GM12878 (cell line): ENCODE measurements at regions not wholly inside any gene's neighbourhood (a gene's known extent, or its start where the extent isn't known, plus 50 kb on each side); places are given as distances from the start of the nearest gene placed in this dataset.

ENCODE experiments used
- ATAC-seq: fragments of 200-7000 bp; cut with Tn5 transposase; 3 replicates; pipeline ENCODE4 v1.9.1; 2020; ENCODE audit warnings: mild to moderate bottlenecking, moderate library complexity
- BruUV-seq: library from RNA; stranded (reverse); fragments of 400-500 nt; replicated peaks from 2 replicates; lab custom pipeline; 2021; lab: Mats Ljungman, UMichigan
- CTCF ChIA-PET: fragments of 300-600 bp; sonication (Branson Sonifier 250); formaldehyde crosslinking; extraction: SDS; loops from one replicate; lab custom pipeline; 2021; ENCODE audit warnings: inconsistent platforms; lab: Yijun Ruan, JAX
- POLR2A ChIA-PET: fragments of 350-600 bp; formaldehyde crosslinking; extraction: SDS; loops from one replicate; lab custom pipeline; 2021; ENCODE audit warnings: inconsistent platforms; lab: Charles Lee
- RAD21 ChIA-PET: fragments of 300-600 bp; sonication (Branson Sonifier 250); formaldehyde crosslinking; loops from one replicate; lab custom pipeline; 2023; ENCODE audit warnings: antibody characterized with exemption; ENCODE audit not compliant: unreplicated experiment; lab: Charles Lee
- SMC1A ChIA-PET: fragments of 300-600 bp; sonication (Branson Sonifier 250); formaldehyde crosslinking; loops from one replicate; lab custom pipeline; 2023; ENCODE audit not compliant: unreplicated experiment, uncharacterized antibody; lab: Charles Lee
- DNase-seq: peaks from one replicate; pipeline ENCODE4 v3.0.0-alpha.2; 2011; ENCODE audit warnings: low read depth, low spot score
- FAIRE-seq: peaks from 3 replicates; lab custom pipeline; 2011; peaks lifted over from hg19 to GRCh38; lab: Jason Lieb, UNC
- H2AFZ ChIP-seq: 2 replicates; pipeline ENCODE4 v1.6.0; 2011; ENCODE audit warnings: low read depth, low read length, control low read depth; ENCODE audit not compliant: control insufficient read depth
- H3K27ac ChIP-seq: 2 replicates; pipeline ENCODE4 v1.5.1; 2011; ENCODE audit warnings: control low read depth; ENCODE audit not compliant: control insufficient read depth, insufficient read depth
- H3K27me3 ChIP-seq, 2 experiments: replicated peaks in 1 of 2; 2 replicates each; pipeline versions ENCODE4 v1.6.0 to v1.6.1; 2011; ENCODE audit warnings: low read length in 1 of 2; ENCODE audit not compliant: control insufficient read depth in 2 of 2, insufficient read depth in 2 of 2
- H3K36me3 ChIP-seq, 2 experiments: 2 replicates each; pipeline ENCODE4 v1.5.1; 2011; ENCODE audit warnings: low read length in 1 of 2; ENCODE audit not compliant: control insufficient read depth in 2 of 2, insufficient read depth in 2 of 2
- H3K4me1 ChIP-seq: 2 replicates; pipeline ENCODE4 v1.6.1; 2011; ENCODE audit warnings: mild to moderate bottlenecking, low read length, moderate library complexity, mixed read lengths; ENCODE audit not compliant: control insufficient read depth, insufficient read depth
- H3K4me2 ChIP-seq: 2 replicates; pipeline ENCODE4 v1.6.0; 2011; ENCODE audit warnings: control low read depth; ENCODE audit not compliant: control insufficient read depth, insufficient read depth
- H3K4me3 ChIP-seq: fragments of 200-600 bp; sonication (generic); 2 replicates; pipeline ENCODE4 v1.5.1; 2016
- H3K79me2 ChIP-seq: 2 replicates; pipeline ENCODE4 v1.6.0; 2011; ENCODE audit warnings: low read length; ENCODE audit not compliant: control insufficient read depth, insufficient read depth
- H3K9ac ChIP-seq: 2 replicates; pipeline ENCODE4 v1.8.0; 2011; ENCODE audit warnings: low read length, control low read depth, mixed read lengths; ENCODE audit not compliant: control insufficient read depth, insufficient read depth
- H3K9me3 ChIP-seq: replicated peaks from 3 replicates; pipeline ENCODE4 v1.5.1; 2011; ENCODE audit warnings: mild to moderate bottlenecking, low read length; ENCODE audit not compliant: control insufficient read depth, insufficient read depth
- H4K20me1 ChIP-seq: 2 replicates; pipeline ENCODE4 v1.6.0; 2011; ENCODE audit not compliant: control insufficient read depth, insufficient read depth
- ATF7 ChIP-seq: fragments of 450-650 bp; IDR thresholded peaks from 2 replicates; pipeline ENCODE4 v1.6.1; 2016; ENCODE audit warnings: low read depth, mild to moderate bottlenecking
- HCFC1 ChIP-seq: fragments of 150-350 bp; IDR thresholded peaks from 2 replicates; pipeline ENCODE4 v1.6.1; 2014; ENCODE audit warnings: low read length
- HSF1 ChIP-seq: fragments of 150-350 bp; IDR thresholded peaks from 2 replicates; pipeline ENCODE4 v1.6.1; 2014; ENCODE audit warnings: mild to moderate bottlenecking, low read depth, low read length
- JUNB ChIP-seq: IDR thresholded peaks from 2 replicates; pipeline ENCODE4 v1.6.1; 2016; ENCODE audit warnings: antibody characterized with exemption, mild to moderate bottlenecking
- MXI1 ChIP-seq: fragments of 150-350 bp; IDR thresholded peaks from 2 replicates; pipeline ENCODE4 v1.6.1; 2011; ENCODE audit warnings: low read depth, mild to moderate bottlenecking, inconsistent platforms, low read length, improper control_type of control experiment
- SUZ12 ChIP-seq: fragments of 200-600 bp; sonication (generic); IDR thresholded peaks from one replicate; pipeline ENCODE4 v1.6.1; 2018; ENCODE audit warnings: antibody characterized with exemption, mild to moderate bottlenecking; ENCODE audit not compliant: unreplicated experiment
- ZNF217 ChIP-seq: fragments of 450-650 bp; IDR thresholded peaks from 2 replicates; pipeline ENCODE4 v1.6.1; 2017; ENCODE audit warnings: antibody characterized with exemption, mild to moderate bottlenecking
- WGBS: methylation state at CpG from one replicate; pipeline ENCODE4 v1.1.6; 2016; ENCODE audit warnings: low lambda C conversion rate; ENCODE audit not compliant: insufficient replicate concordance, insufficient coverage; ENCODE audit errors: missing lambda C conversion rate; 5-methylcytosine and 5-hydroxymethylcytosine counted together
- in situ Hi-C: fragments of 300-500 bp; cut with MboI; formaldehyde crosslinking; loops from 9 replicates; pipeline ENCODE4 v1.14.3; 2018; ENCODE audit warnings: mixed read lengths
- intact Hi-C: fragments of 100-400 bp; cut with micrococcal nuclease; formaldehyde crosslinking; loops from one replicate; pipeline ENCODE4 v1.14.2; 2022; ENCODE audit not compliant: unreplicated experiment
- TF ChIP-seq, protein P1 (sequence below): fragments of 450-650 bp; formaldehyde crosslinking; IDR thresholded peaks from 2 replicates; pipeline ENCODE4 v1.4.0; 2022; ENCODE audit warnings: mild to moderate bottlenecking, moderate library complexity
- TF ChIP-seq, protein P2 (sequence below): IDR thresholded peaks from 2 replicates; pipeline ENCODE4 v1.6.1; 2012; ENCODE audit warnings: low read length, inconsistent platforms

GRCh38 chr1:94686882-94687281 lies 133.3 kb upstream of the SLC44A3 start:
- Histone ChIP-seq H4K20me1 (no peaks in the 10 kb centered on the region), H3K79me2 (no peaks in the 10 kb centered on the region), H3K27ac (no peak overlapping the region), H3K36me3 (no peaks in the 10 kb centered on the region), H3K4me1 (no peaks in the 10 kb centered on the region), H3K9ac (no peak overlapping the region), H2AFZ (no peak overlapping the region), H3K4me3 (no peak overlapping the region), H3K4me2 (no peak overlapping the region), H3K9me3 (no peaks in the 10 kb centered on the region), H3K27me3 (no peaks in the 10 kb centered on the region; a peak in 1 of 4 replicates)
- no peak for TF ChIP-seq ZNF217
- no peak for TF ChIP-seq SUZ12
- TF ChIP-seq ATF7: no peak
- no peak for TF ChIP-seq HCFC1
- no peak for TF ChIP-seq MXI1
- TF ChIP-seq JUNB: no peak
- TF ChIP-seq HSF1: no peak
- TF ChIP-seq, protein P1, sequence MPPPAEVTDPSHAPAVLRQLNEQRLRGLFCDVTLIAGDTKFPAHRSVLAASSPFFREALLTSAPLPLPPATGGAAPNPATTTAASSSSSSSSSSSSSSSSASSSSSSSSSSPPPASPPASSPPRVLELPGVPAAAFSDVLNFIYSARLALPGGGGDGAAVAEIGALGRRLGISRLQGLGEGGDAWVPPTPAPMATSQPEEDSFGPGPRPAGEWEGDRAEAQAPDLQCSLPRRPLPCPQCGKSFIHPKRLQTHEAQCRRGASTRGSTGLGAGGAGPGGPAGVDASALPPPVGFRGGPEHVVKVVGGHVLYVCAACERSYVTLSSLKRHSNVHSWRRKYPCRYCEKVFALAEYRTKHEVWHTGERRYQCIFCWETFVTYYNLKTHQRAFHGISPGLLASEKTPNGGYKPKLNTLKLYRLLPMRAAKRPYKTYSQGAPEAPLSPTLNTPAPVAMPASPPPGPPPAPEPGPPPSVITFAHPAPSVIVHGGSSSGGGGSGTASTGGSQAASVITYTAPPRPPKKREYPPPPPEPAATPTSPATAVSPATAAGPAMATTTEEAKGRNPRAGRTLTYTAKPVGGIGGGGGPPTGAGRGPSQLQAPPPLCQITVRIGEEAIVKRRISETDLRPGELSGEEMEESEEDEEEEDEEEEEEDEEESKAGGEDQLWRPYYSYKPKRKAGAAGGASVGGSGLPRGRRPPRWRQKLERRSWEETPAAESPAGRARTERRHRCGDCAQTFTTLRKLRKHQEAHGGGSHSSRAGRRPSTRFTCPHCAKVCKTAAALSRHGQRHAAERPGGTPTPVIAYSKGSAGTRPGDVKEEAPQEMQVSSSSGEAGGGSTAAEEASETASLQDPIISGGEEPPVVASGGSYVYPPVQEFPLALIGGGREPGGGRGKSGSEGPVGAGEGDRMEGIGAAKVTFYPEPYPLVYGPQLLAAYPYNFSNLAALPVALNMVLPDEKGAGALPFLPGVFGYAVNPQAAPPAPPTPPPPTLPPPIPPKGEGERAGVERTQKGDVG (CRISPR knock-in tag): no peak
- TF ChIP-seq, protein P2, sequence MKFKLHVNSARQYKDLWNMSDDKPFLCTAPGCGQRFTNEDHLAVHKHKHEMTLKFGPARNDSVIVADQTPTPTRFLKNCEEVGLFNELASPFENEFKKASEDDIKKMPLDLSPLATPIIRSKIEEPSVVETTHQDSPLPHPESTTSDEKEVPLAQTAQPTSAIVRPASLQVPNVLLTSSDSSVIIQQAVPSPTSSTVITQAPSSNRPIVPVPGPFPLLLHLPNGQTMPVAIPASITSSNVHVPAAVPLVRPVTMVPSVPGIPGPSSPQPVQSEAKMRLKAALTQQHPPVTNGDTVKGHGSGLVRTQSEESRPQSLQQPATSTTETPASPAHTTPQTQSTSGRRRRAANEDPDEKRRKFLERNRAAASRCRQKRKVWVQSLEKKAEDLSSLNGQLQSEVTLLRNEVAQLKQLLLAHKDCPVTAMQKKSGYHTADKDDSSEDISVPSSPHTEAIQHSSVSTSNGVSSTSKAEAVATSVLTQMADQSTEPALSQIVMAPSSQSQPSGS: no peak
- FAIRE-seq: no peak
- whole genome bisulfite sequencing: 68% methylated on average over 4 of the region's 4 CpGs
- no TSS peak for BruUV-seq
- SMC1A ChIA-PET: no interaction called here
- RAD21 ChIA-PET: no interaction called here
- in situ Hi-C loops: no loop called here
- POLR2A ChIA-PET: no interaction called here
- no peak for ATAC-seq
- intact Hi-C loops: no loop called here
- no peak for DNase-seq
- CTCF ChIA-PET: no interaction called here
